Heart right ventricle (tissue), 16 donors: ENCODE measurements at regions not wholly inside any gene's neighbourhood (a gene's known extent, or its start where the extent isn't known, plus 50 kb on each side); places are given as distances from the start of the nearest gene placed in this dataset.
"Not testable (repeated sequence)": the region's sequence is repeated elsewhere in the genome, so short reads cannot be mapped to it uniquely, and the experiment has no call there.

Experiments
- ATAC-seq, 8 donors: fragments of 200-7000 bp; cut with Tn5 transposase; one replicate each; pipeline ENCODE4 v1.9.1; 2020; ENCODE audit warnings: mild to moderate bottlenecking in 8 of 8, moderate library complexity in 8 of 8, moderate number of reproducible peaks in 1 of 8
- DNase-seq, 2 donors: peaks; one replicate each; pipeline ENCODE4 v3.0.0-alpha.2; 2020
- H3K27ac ChIP-seq, 10 donors: fragments of 200-600 bp; sonication (generic) in 2 of 10; one replicate each; pipeline versions ENCODE4 v1.5.0 to v1.8.0; 2020 to 2022; ENCODE audit warnings: mild to moderate bottlenecking in 3 of 10
- H3K27me3 ChIP-seq, 7 donors: fragments of 200-600 bp; one replicate each; pipeline ENCODE4 v1.8.0; 2021 to 2022; ENCODE audit warnings: mild to moderate bottlenecking in 2 of 7
- H3K36me3 ChIP-seq, 9 donors: fragments of 200-600 bp; sonication (generic) in 1 of 9; one replicate each; pipeline versions ENCODE4 v1.5.0 to v1.8.0; 2020 to 2022; ENCODE audit warnings: mild to moderate bottlenecking in 2 of 9
- H3K4me1 ChIP-seq, 9 donors: fragments of 200-600 bp; sonication (generic) in 1 of 9; one replicate each; pipeline versions ENCODE4 v1.5.0 to v1.8.0; 2020 to 2022; ENCODE audit warnings: mild to moderate bottlenecking in 4 of 9
- H3K4me3 ChIP-seq, 10 donors: fragments of 200-600 bp; sonication (generic) in 2 of 10; one replicate each; pipeline versions ENCODE4 v1.5.0 to v1.8.0; 2020 to 2022; ENCODE audit warnings: mild to moderate bottlenecking in 7 of 10, moderate library complexity in 2 of 10
- H3K9me3 ChIP-seq, 11 donors: fragments of 200-600 bp in 10 of 11; sonication (generic) in 2 of 11; one replicate each; pipeline versions ENCODE4 v1.5.0 to v1.8.0; 2013 to 2022; ENCODE audit warnings: mild to moderate bottlenecking in 2 of 11, control low read depth in 1 of 11, moderate library complexity in 1 of 11
- WGBS, 2 donors: extraction: QIAGEN DNeasy Blood & Tissue Kit; methylation state at CpG; one replicate each; pipeline ENCODE4 v1.1.7; 2013; ENCODE audit warnings: inconsistent platforms in 1 of 2; 5-methylcytosine and 5-hydroxymethylcytosine counted together
- intact Hi-C, 10 donors: fragments of 100-400 bp; cut with DNase I; formaldehyde crosslinking; loops; one replicate each; pipeline versions ENCODE4 v1.11.1 to v1.14.2; 2022
- TF ChIP-seq, protein P1 (sequence below), 9 donors: fragments of 200-600 bp; sonication (generic) in 2 of 9; IDR thresholded peaks; one replicate each; pipeline versions ENCODE4 v1.5.0 to v1.8.0; 2021 to 2022; ENCODE audit warnings: antibody characterized with exemption in 9 of 9, mild to moderate bottlenecking in 5 of 9, moderate library complexity in 1 of 9
- donor health status: Arrhythmogenic right ventricular cardiomyopathy.
- donor health status: ischemic (EF 13 %, LVEDD 7.1; RV severe dilation, severe dysfunction).
- donor health status: healthy with polysubstance abuse.
- donor health status: DM: no; HTN: yes; CAD: no.
- donor health status: DM: no; HTN: no; CAD: no.
- donor health status: ischemic (EF 25% LVEDD 6.9; RV normal size, moderate dysfunction).
- donor health status: ischemic (EF 25% LVEDD 5.7; RV mildly dilated, moderate dysfunction).
- donor health status: healthy.
- donor health status: DM: yes; HTN: yes; CAD: no.
- donor health status: Ischemic cardiomyopathy.
- donor health status: ischemic (EF 35%, LVEDD 5.7; RV mildly dilated, moderate dysfunction).
- donor health status: nonischemic (EF 11% LVEDD 7.7; RV severe dilation, severe dysfunction).
- donor health status: DM: yes; HTN: yes; CAD: no.
- donor health status: PGD.
- donor health status: ischemic (EF 29% LVEDD 5.4; RV normal size, mild dysfunction).
- donor health status: nonischemic (EF 23%, LVEDD 6.1; RV moderate dilation, normal function).

DNA sequence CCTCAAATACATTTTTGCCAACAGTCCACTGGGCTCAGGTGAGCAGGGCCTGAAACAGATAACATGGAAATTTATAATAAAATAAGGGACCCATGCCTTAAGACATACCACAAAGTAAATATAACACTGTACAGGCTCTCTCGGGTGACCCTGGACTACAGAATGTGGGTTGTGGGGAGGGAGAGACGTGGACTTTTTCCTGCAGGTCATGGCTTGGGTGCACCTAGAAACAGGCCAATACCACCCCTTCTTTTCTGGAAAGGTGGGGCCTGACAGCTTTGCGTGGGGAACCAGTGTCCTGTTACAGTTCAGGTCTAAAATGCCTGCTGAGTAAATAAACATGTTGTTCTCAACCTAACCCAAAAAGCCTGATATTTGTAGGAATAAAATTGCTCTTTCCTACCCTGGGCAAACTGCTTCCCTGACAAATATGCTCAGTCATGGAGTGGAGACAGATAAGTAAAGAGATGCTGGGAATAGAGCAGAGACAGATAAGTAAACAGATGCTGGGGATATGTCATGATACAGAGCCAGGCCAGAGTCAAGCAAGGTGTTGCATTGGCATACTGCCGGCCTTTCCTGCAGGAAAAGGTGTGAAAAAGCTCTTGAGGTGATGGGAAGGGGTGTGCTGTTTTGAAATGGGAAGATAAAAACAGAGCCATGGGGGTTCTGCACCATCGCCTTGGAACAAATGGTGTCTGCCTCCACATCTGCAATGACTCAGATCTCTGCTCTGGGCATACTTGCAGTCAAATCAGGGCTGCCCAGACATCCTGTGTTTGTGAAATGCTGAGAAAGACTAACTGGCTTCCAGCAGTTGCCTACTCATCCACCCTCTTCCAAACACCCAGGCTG lies 535.6 kb downstream of the KCNJ18 start:
- DNase-seq, H3K4me1 ChIP-seq, H3K4me3 ChIP-seq, H3K36me3 ChIP-seq, intact Hi-C loops, H3K27ac ChIP-seq, ATAC-seq, H3K27me3 ChIP-seq: not testable (repeated sequence)
- H3K9me3 ChIP-seq = peaks cover 0 to 11% (median 0%) of the 10 kb centered on the region in 11 donors
- WGBS, 2 donors = 61 to 66% methylated on average over 4 to 5 of the region's 5 CpGs

DNA sequence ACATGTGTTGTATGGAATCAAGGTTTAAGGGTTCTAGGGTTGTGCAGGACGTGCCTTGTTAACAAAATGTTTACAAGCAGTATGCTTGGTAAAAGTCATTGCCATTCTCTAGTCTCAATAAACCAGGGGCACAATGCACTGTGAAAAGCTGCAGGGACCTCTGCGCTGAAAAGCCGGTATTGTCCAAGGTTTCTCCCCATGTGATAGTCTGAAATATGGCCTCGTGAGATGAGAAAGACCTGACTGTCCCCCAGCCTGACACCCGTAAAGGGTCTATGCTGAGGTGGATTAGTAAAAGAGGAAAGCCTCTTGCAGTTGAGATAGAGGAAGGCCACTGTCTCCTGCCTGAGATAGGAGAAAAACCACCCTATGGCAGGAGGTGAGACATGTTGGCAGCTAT lies 537.5 kb downstream of the KCNJ18 start:
- H3K9me3 ChIP-seq = peaks cover 0 to 29% (median 0%) of the 10 kb centered on the region in 11 donors
- ATAC-seq, DNase-seq, H3K27ac ChIP-seq, intact Hi-C loops, H3K4me1 ChIP-seq, H3K36me3 ChIP-seq, H3K4me3 ChIP-seq, H3K27me3 ChIP-seq: not testable (repeated sequence)
- 64 to 67% methylated on average over 5 of the region's 5 CpGs for whole genome bisulfite sequencing, 2 donors

DNA sequence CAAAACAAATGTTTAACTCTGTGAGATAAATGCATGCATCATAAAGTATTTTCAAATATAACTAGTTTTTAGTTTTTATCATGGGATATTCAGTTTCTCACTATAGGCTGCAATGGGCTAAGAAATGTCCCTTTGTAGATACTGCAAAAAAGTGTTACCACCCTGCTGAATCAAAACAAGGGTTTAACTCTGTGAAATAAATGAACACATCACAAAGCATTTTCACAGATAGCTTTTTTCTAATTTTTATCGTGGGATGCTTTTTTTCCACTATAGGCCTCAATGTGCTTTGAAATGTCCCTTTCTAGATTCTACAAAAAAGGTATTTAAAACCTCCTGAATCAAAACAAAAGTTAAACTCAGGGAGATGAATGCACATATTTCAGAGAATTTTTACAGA lies 541.1 kb downstream of the KCNJ18 start:
- WGBS, 2 donors = 90 to 91% methylated on average over 1 of the region's 1 CpG
- Histone ChIP-seq H3K36me3 (no peaks in the 10 kb centered on the region), H3K9me3 (peaks cover 0 to 43% (median 0%) of the 10 kb centered on the region in 11 donors), H3K27me3 (no peaks in the 10 kb centered on the region), H3K27ac (no peak overlapping the region), H3K4me3 (no peak overlapping the region), H3K4me1 (no peaks in the 10 kb centered on the region)
- TF ChIP-seq, protein P1, sequence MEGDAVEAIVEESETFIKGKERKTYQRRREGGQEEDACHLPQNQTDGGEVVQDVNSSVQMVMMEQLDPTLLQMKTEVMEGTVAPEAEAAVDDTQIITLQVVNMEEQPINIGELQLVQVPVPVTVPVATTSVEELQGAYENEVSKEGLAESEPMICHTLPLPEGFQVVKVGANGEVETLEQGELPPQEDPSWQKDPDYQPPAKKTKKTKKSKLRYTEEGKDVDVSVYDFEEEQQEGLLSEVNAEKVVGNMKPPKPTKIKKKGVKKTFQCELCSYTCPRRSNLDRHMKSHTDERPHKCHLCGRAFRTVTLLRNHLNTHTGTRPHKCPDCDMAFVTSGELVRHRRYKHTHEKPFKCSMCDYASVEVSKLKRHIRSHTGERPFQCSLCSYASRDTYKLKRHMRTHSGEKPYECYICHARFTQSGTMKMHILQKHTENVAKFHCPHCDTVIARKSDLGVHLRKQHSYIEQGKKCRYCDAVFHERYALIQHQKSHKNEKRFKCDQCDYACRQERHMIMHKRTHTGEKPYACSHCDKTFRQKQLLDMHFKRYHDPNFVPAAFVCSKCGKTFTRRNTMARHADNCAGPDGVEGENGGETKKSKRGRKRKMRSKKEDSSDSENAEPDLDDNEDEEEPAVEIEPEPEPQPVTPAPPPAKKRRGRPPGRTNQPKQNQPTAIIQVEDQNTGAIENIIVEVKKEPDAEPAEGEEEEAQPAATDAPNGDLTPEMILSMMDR (IDR thresholded peaks at IDR 0.05) = no peak
- no peak for ATAC-seq
- intact Hi-C loops = no loop called here
- DNase-seq = no peak

DNA sequence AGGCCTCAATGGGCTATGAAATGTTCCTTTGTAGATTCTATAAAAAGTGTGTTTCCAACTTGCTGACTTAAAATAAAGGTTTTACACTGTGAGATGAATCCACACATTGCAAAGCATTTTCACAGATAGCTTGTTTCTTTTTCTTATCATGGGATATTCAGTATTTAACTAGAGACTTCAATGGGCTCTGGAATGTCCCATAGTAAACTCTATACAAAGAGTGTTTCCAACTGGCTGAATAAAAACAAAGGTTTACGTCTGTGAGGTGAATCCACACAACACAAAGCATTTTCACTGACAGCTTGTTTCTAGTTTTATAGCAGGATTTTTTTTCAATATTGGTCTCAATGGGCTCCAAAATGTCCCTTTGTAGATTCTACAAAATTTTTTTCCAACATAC lies 550.1 kb downstream of the KCNJ18 start:
- TF ChIP-seq, protein P1 (IDR thresholded peaks at IDR 0.05) = no peak
- no peaks in the 10 kb centered on the region for H3K27me3 ChIP-seq
- intact Hi-C loops = loop anchor here in 1 of 10 donors (5.0 kb wide), 1 partner anchor 35 kb away; no protein-coding TSS in a partner anchor
- DNase-seq = no peak
- H3K9me3 ChIP-seq = peaks cover 0 to 58% (median 0%) of the 10 kb centered on the region in 11 donors
- ATAC-seq = no peak
- H3K36me3 ChIP-seq = no peaks in the 10 kb centered on the region
- no peaks in the 10 kb centered on the region for H3K4me1 ChIP-seq
- H3K4me3 ChIP-seq = no peak overlapping the region
- 55 to 72% methylated on average over 1 of the region's 1 CpG for WGBS, 2 donors
- no peak overlapping the region for H3K27ac ChIP-seq

DNA sequence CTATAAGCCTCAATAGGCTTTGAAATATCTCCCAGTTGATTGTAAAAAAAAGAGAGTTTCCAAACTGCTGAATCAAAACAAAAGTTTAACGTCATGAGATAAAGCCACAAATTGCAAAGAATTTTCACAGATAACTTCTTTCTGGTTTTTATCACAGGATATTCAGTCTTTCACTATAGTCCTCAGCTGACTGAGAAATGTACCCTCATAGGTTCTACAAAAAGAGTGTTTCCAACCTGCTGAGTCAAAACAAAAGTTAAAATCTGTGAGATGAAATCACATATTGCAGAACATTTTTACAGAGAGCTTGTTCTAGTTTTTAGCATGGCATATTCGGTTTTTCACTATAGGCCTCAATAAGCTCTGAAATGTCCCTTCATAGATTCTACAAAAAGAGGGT lies 559.2 kb downstream of the KCNJ18 start:
- ATAC-seq (no peak), DNase-seq (no peak)
- 59 to 61% methylated on average over 2 of the region's 2 CpGs for WGBS, 2 donors
- Histone ChIP-seq H3K36me3 (no peaks in the 10 kb centered on the region), H3K4me3 (no peak overlapping the region), H3K9me3 (peaks cover 0 to 56% (median 0%) of the 10 kb centered on the region in 11 donors), H3K27ac (no peak overlapping the region), H3K27me3 (no peaks in the 10 kb centered on the region), H3K4me1 (no peaks in the 10 kb centered on the region)
- intact Hi-C loops = no loop called here
- TF ChIP-seq, protein P1 (IDR thresholded peaks at IDR 0.05) = no peak
